ENCODE measurements at regions not wholly inside any gene's neighbourhood (a gene's known extent, or its start where the extent isn't known, plus 50 kb on each side); places are given as distances from the start of the nearest gene placed in this dataset.

GRCh38 chr11:134864968-134865305, 452.9 kb upstream of the B3GAT1 start:
- TF ChIP-seq POLR2AphosphoS5 (IDR thresholded peaks at IDR 0.05; ENCODE audit: insufficient read depth in 1 of 2, low read depth in 1 of 2) (no peak), POLR2A (IDR thresholded peaks at IDR 0.05) (no peak), CTCF (IDR thresholded peaks at IDR 0.05) (no peak)
- DNase-seq (ENCODE audit: extremely low spot score in 2 of 2) = no peak
- H3K4me1 ChIP-seq = no peaks in the 10 kb centered on the region

GRCh38 chr11:134864233-134864967, 452.4 kb upstream of the B3GAT1 start:
- TF ChIP-seq POLR2A (IDR thresholded peaks at IDR 0.05) = no peak
- TF ChIP-seq CTCF (IDR thresholded peaks at IDR 0.05) = no peak
- no peak for TF ChIP-seq POLR2AphosphoS5 (IDR thresholded peaks at IDR 0.05; ENCODE audit: insufficient read depth in 1 of 2, low read depth in 1 of 2)
- Histone ChIP-seq H3K4me1 (no peaks in the 10 kb centered on the region), H3K9me3 (no peaks in the 10 kb centered on the region), H3K27ac (no peak overlapping the region), H3K4me3 (no peak overlapping the region), H3K27me3 (no peaks in the 10 kb centered on the region), H3K36me3 (no peaks in the 10 kb centered on the region)
- intact Hi-C loops (cut with DNase I) = no loop called here
- peak in 1 of 2 donors; percentile 92 for DNase-seq (ENCODE audit: extremely low spot score in 2 of 2)

More at GRCh38 chr11:134864968-134865305, 452.9 kb upstream of the B3GAT1 start:
- Histone ChIP-seq H3K36me3 (no peaks in the 10 kb centered on the region), H3K9me3 (no peaks in the 10 kb centered on the region), H3K27ac (no peak overlapping the region), H3K27me3 (no peaks in the 10 kb centered on the region), H3K4me3 (no peak overlapping the region)
- intact Hi-C loops (cut with DNase I) = no loop called here

- no peak overlapping the region for H3K27ac ChIP-seq
- intact Hi-C loops (cut with DNase I) = no loop called here
- TF ChIP-seq POLR2AphosphoS5 (IDR thresholded peaks at IDR 0.05; ENCODE audit: insufficient read depth in 1 of 2, low read depth in 1 of 2) (no peak), POLR2A (IDR thresholded peaks at IDR 0.05) (no peak), CTCF (IDR thresholded peaks at IDR 0.05) (no peak)
- H3K27me3 ChIP-seq = no peaks in the 10 kb centered on the region
- H3K36me3 ChIP-seq = no peaks in the 10 kb centered on the region
- H3K4me1 ChIP-seq = no peaks in the 10 kb centered on the region
- DNase-seq (ENCODE audit: extremely low spot score in 2 of 2) = no peak
- no peaks in the 10 kb centered on the region for H3K9me3 ChIP-seq
- H3K4me3 ChIP-seq = no peak overlapping the region
These were observed 451.3 kb upstream of the B3GAT1 start for GRCh38 chr11:134863294-134863693.

- H3K4me1 ChIP-seq = no peaks in the 10 kb centered on the region
These were observed 450.6 kb upstream of the B3GAT1 start for GRCh38 chr11:134862587-134863195.

More at GRCh38 chr11:134862587-134863195, 450.6 kb upstream of the B3GAT1 start:
- intact Hi-C loops (cut with DNase I) = no loop called here
- TF ChIP-seq POLR2A (IDR thresholded peaks at IDR 0.05) (no peak), CTCF (IDR thresholded peaks at IDR 0.05) (no peak), POLR2AphosphoS5 (IDR thresholded peaks at IDR 0.05; ENCODE audit: insufficient read depth in 1 of 2, low read depth in 1 of 2) (no peak)
- no peaks in the 10 kb centered on the region for H3K27me3 ChIP-seq
- DNase-seq (ENCODE audit: extremely low spot score in 2 of 2) = no peak
- H3K36me3 ChIP-seq = no peaks in the 10 kb centered on the region
- H3K4me3 ChIP-seq = no peak overlapping the region
- no peaks in the 10 kb centered on the region for H3K9me3 ChIP-seq
- no peak overlapping the region for H3K27ac ChIP-seq
